ENCODE measurements at regions not wholly inside any gene's neighbourhood (a gene's known extent, or its start where the extent isn't known, plus 50 kb on each side); places are given as distances from the start of the nearest gene placed in this dataset.

DNA sequence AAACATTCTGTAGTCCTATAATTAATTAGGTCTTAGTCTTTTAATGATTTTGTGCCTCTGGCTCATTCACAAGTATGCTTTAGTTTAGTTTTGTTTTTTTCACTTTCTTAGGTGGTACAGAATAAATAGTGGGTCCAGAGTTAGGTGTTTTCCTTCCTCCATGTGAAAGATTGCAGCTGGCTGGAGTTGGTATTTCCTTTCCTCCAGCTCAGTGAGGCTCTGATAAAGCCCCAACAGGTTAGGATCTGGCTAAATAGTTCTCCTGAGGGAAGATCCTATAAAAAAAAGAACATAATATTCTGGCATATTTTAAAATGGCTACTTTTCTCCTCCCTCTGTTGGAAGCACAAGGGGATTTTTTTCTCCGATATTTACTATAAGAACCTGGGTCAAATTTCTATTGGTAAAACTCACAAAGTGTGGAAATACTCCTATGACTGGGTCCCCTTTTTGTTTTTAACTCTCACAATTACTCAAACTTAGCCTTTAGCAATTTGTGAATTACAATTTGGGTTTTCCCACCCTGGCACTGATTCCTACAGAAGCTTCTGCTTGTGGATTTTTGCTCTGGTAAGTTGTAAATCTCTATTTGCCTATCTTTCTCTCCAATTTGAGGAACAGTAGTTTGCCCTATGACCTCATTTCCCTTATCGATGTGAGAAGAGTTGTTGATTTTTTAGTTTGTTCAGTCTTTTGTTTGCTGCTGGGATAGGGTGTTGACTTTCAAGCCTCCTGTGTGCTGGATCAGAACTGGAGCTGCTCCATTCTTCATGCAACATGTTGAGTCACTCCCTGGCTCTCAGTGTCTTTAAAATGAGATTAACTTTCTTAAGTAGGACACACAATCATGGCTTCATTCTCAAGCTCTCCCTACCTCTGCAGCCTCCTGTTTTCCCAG is 500.9 kb downstream of the RNF144A start:
- Histone ChIP-seq H3K27me3 (ENCODE audit: insufficient read depth, low read depth, low read length) (no peaks in the 10 kb centered on the region), H4K20me1 (ENCODE audit: insufficient read depth) (no peaks in the 10 kb centered on the region), H3K36me3 (ENCODE audit: insufficient read depth, low read length) (no peaks in the 10 kb centered on the region), H2AFZ (ENCODE audit: low read depth, low read length) (no peak overlapping the region), H3K9me2 (ENCODE audit: insufficient read depth, low read length) (no peaks in the 10 kb centered on the region), H3K79me2 (replicated peaks; ENCODE audit: insufficient read depth, low read length) (no peaks in the 10 kb centered on the region), H3K4me3 (ENCODE audit: low read length) (no peak overlapping the region), H3K4me2 (ENCODE audit: low read length) (no peak overlapping the region), H3K9ac (ENCODE audit: low read length) (no peak overlapping the region), H3K9me3 (ENCODE audit: low read length) (no peaks in the 10 kb centered on the region), H3F3A (ENCODE audit: insufficient read depth, low read length, poor library complexity, severe bottlenecking) (no peaks in the 10 kb centered on the region), H3K27ac (ENCODE audit: low read length) (no peak overlapping the region)
- no peak for TF ChIP-seq SMC3 (conservative IDR thresholded peaks at IDR 0.05; ENCODE audit: poor library complexity)
- TF ChIP-seq EP300 (conservative IDR thresholded peaks at IDR 0.05; ENCODE audit: poor library complexity, severe bottlenecking): no peak
- TF ChIP-seq RAD21 (conservative IDR thresholded peaks at IDR 0.05): no peak
- TF ChIP-seq EZH2 (IDR thresholded peaks at IDR 0.05; ENCODE audit: borderline replicate concordance, insufficient read depth, low read length, poor library complexity, severe bottlenecking): no peak
- no peak for TF ChIP-seq POLR2AphosphoS5 (IDR thresholded peaks at IDR 0.05)
- TF ChIP-seq MXI1 (conservative IDR thresholded peaks at IDR 0.05; ENCODE audit: poor library complexity, severe bottlenecking): no peak
- TF ChIP-seq, protein P1, sequence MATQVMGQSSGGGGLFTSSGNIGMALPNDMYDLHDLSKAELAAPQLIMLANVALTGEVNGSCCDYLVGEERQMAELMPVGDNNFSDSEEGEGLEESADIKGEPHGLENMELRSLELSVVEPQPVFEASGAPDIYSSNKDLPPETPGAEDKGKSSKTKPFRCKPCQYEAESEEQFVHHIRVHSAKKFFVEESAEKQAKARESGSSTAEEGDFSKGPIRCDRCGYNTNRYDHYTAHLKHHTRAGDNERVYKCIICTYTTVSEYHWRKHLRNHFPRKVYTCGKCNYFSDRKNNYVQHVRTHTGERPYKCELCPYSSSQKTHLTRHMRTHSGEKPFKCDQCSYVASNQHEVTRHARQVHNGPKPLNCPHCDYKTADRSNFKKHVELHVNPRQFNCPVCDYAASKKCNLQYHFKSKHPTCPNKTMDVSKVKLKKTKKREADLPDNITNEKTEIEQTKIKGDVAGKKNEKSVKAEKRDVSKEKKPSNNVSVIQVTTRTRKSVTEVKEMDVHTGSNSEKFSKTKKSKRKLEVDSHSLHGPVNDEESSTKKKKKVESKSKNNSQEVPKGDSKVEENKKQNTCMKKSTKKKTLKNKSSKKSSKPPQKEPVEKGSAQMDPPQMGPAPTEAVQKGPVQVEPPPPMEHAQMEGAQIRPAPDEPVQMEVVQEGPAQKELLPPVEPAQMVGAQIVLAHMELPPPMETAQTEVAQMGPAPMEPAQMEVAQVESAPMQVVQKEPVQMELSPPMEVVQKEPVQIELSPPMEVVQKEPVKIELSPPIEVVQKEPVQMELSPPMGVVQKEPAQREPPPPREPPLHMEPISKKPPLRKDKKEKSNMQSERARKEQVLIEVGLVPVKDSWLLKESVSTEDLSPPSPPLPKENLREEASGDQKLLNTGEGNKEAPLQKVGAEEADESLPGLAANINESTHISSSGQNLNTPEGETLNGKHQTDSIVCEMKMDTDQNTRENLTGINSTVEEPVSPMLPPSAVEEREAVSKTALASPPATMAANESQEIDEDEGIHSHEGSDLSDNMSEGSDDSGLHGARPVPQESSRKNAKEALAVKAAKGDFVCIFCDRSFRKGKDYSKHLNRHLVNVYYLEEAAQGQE (IDR thresholded peaks at IDR 0.05; ENCODE audit: borderline replicate concordance): no peak
- TF ChIP-seq, protein P2, sequence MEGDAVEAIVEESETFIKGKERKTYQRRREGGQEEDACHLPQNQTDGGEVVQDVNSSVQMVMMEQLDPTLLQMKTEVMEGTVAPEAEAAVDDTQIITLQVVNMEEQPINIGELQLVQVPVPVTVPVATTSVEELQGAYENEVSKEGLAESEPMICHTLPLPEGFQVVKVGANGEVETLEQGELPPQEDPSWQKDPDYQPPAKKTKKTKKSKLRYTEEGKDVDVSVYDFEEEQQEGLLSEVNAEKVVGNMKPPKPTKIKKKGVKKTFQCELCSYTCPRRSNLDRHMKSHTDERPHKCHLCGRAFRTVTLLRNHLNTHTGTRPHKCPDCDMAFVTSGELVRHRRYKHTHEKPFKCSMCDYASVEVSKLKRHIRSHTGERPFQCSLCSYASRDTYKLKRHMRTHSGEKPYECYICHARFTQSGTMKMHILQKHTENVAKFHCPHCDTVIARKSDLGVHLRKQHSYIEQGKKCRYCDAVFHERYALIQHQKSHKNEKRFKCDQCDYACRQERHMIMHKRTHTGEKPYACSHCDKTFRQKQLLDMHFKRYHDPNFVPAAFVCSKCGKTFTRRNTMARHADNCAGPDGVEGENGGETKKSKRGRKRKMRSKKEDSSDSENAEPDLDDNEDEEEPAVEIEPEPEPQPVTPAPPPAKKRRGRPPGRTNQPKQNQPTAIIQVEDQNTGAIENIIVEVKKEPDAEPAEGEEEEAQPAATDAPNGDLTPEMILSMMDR (IDR thresholded peaks at IDR 0.05; ENCODE audit: poor library complexity, severe bottlenecking): no peak
- TF ChIP-seq TAF1 (IDR thresholded peaks at IDR 0.05; ENCODE audit: low read depth): no peak

DNA sequence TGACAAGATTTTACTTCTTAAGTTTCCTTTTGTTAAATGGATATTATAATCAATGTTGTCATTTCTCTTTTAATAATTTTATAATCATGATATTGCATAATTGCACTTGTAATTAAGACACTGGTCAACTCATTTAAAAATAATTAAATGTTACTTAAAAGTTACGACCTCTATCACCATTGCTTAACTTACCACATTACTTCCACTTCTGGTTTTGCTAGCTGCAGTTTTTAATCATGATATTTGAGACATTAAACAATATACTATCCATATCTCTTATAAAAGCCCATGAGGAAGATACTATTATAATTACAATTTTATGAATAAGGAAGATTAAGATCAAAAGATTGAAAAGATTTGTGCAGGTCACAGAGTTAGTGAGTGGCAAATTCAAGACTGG is 502.0 kb downstream of the RNF144A start:
- Histone ChIP-seq H3F3A (ENCODE audit: insufficient read depth, low read length, poor library complexity, severe bottlenecking) (no peaks in the 10 kb centered on the region), H3K4me2 (ENCODE audit: low read length) (no peak overlapping the region), H3K36me3 (ENCODE audit: insufficient read depth, low read length) (no peaks in the 10 kb centered on the region), H3K9me2 (ENCODE audit: insufficient read depth, low read length) (no peaks in the 10 kb centered on the region), H3K9ac (ENCODE audit: low read length) (no peak overlapping the region), H4K20me1 (ENCODE audit: insufficient read depth) (no peaks in the 10 kb centered on the region), H3K4me3 (ENCODE audit: low read length) (no peak overlapping the region), H3K27ac (ENCODE audit: low read length) (no peak overlapping the region), H3K27me3 (ENCODE audit: insufficient read depth, low read depth, low read length) (no peaks in the 10 kb centered on the region), H3K79me2 (replicated peaks; ENCODE audit: insufficient read depth, low read length) (no peaks in the 10 kb centered on the region), H3K9me3 (ENCODE audit: low read length) (no peaks in the 10 kb centered on the region), H2AFZ (ENCODE audit: low read depth, low read length) (no peak overlapping the region)
- TF ChIP-seq RAD21 (conservative IDR thresholded peaks at IDR 0.05) (no peak), POLR2AphosphoS5 (IDR thresholded peaks at IDR 0.05) (no peak), EZH2 (IDR thresholded peaks at IDR 0.05; ENCODE audit: borderline replicate concordance, insufficient read depth, low read length, poor library complexity, severe bottlenecking) (no peak), SMC3 (conservative IDR thresholded peaks at IDR 0.05; ENCODE audit: poor library complexity) (no peak), EP300 (conservative IDR thresholded peaks at IDR 0.05; ENCODE audit: poor library complexity, severe bottlenecking) (no peak), TAF1 (IDR thresholded peaks at IDR 0.05; ENCODE audit: low read depth) (no peak), MXI1 (conservative IDR thresholded peaks at IDR 0.05; ENCODE audit: poor library complexity, severe bottlenecking) (no peak)
- TF ChIP-seq, protein P1 (IDR thresholded peaks at IDR 0.05; ENCODE audit: borderline replicate concordance): no peak
- TF ChIP-seq, protein P2 (IDR thresholded peaks at IDR 0.05; ENCODE audit: poor library complexity, severe bottlenecking): no peak

Data from neural cell (in vitro differentiated cells).